ENCODE measurements at regions not wholly inside any gene's neighbourhood (a gene's known extent, or its start where the extent isn't known, plus 50 kb on each side); places are given as distances from the start of the nearest gene placed in this dataset.

- TF ChIP-seq, protein P1, sequence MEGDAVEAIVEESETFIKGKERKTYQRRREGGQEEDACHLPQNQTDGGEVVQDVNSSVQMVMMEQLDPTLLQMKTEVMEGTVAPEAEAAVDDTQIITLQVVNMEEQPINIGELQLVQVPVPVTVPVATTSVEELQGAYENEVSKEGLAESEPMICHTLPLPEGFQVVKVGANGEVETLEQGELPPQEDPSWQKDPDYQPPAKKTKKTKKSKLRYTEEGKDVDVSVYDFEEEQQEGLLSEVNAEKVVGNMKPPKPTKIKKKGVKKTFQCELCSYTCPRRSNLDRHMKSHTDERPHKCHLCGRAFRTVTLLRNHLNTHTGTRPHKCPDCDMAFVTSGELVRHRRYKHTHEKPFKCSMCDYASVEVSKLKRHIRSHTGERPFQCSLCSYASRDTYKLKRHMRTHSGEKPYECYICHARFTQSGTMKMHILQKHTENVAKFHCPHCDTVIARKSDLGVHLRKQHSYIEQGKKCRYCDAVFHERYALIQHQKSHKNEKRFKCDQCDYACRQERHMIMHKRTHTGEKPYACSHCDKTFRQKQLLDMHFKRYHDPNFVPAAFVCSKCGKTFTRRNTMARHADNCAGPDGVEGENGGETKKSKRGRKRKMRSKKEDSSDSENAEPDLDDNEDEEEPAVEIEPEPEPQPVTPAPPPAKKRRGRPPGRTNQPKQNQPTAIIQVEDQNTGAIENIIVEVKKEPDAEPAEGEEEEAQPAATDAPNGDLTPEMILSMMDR (IDR thresholded peaks at IDR 0.05; ENCODE audit: low read depth, low read length, missing control alignments), result no peak
- in situ Hi-C loops (cut with HindIII; ENCODE audit: low sequenced_read_pairs), result no loop called here
Observed at GRCh38 chr15:100714034-100714748, 111.8 kb downstream of the ASB7 start.

DNA sequence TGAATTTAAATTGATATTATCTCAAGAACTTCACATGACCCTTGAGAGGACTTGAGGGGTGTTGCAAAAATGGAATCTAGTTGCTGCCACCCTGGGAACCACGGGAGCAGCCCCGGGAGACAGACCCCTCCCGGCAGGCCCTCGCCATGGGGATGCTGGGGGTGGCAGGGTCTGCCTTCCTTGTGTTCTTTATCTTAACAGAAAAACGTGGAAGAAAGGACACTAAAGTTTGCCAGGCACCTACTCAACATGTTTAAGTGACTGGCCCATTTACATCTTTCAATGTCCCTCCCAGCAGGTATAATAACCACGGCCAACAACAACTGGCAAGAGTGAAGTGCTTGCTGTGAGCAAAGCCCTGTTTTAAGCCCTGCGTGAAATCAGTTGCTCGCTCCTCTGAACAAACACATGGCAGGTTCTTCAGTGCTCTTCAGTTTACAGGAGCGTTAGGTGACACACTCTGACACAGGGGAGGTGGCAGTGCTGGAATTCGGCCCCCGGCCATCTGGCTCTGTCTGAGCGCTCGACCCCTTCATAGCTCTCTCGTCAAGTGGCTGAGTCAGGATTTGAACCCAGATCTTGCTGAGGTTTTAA is 112.5 kb downstream of the ASB7 start:
- in situ Hi-C loops (cut with HindIII; ENCODE audit: low sequenced_read_pairs), result no loop called here
- no peak overlapping the region for H3K4me3 ChIP-seq (ENCODE audit: low read depth, low read length)
- DNase-seq (ENCODE audit: low read depth), result no peak
- TF ChIP-seq, protein P1 (IDR thresholded peaks at IDR 0.05; ENCODE audit: low read depth, low read length, missing control alignments), result no peak

More at GRCh38 chr15:100714034-100714748, 111.8 kb downstream of the ASB7 start:
- H3K4me3 ChIP-seq (ENCODE audit: low read depth, low read length), result no peak overlapping the region
- no peak for DNase-seq (ENCODE audit: low read depth)

GRCh38 chr15:100715571-100716455 is 113.4 kb downstream of the ASB7 start:
- in situ Hi-C loops (cut with HindIII; ENCODE audit: low sequenced_read_pairs), result no loop called here
- TF ChIP-seq, protein P1 (IDR thresholded peaks at IDR 0.05; ENCODE audit: low read depth, low read length, missing control alignments), result no peak
- no peak overlapping the region for H3K4me3 ChIP-seq (ENCODE audit: low read depth, low read length)
- DNase-seq (ENCODE audit: low read depth), result no peak

DNA sequence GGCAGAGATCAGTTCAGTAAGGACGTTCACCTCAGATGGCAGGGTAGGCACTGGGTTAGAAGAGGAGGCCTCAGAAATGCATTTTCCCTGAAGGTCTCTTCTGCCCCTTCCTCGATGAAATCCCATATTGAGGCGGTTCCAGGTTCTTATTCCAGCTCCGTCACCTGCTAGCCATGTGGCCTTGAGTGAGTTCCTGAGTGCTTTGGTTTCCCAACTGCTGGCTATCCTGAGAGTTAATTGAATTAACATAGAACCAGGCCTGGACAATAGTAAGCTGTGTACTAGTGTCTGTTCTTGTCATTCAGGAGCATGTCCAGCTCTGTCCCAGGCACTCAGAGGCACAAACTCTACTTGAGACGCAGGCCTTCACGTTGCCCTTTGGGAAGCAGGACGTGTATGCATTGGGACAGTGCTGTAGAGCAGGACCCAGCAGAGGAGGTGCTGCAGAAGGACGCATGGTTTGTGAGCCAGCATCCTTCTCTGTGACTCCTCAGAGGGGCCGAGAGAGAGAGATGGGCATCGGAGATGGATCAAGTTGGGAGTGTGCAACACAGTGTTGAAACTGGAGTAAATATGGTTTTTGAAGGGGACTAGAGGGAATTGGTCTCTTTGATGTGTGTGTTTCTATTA is 114.2 kb downstream of the ASB7 start:
- no peak overlapping the region for H3K4me3 ChIP-seq (ENCODE audit: low read depth, low read length)
- no peak for DNase-seq (ENCODE audit: low read depth)
- in situ Hi-C loops (cut with HindIII; ENCODE audit: low sequenced_read_pairs), result no loop called here
- TF ChIP-seq, protein P1 (IDR thresholded peaks at IDR 0.05; ENCODE audit: low read depth, low read length, missing control alignments), result no peak

DNA sequence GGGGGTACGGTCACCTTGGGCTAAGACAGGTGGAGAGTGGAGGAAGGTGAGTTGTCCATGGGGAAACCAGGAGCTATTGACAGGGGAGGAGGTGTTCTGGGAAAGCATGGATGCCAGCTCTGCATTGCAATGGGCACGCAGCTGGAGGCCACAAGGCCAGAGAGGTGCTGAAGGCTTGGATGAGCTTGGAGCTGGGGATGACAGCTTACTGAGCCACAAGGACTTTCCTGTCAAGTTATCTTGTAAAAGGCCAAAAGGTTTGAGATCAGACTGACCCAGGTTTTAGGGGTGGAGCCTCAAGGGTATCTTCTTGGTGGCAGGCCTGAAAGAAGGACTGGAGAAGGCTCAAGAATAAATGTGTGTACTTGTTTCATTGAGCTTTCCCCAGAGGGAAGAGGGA is 115.2 kb downstream of the ASB7 start:
- H3K4me3 ChIP-seq (ENCODE audit: low read depth, low read length), result no peak overlapping the region
- TF ChIP-seq, protein P1 (IDR thresholded peaks at IDR 0.05; ENCODE audit: low read depth, low read length, missing control alignments), result no peak

More for the DNA sequence above, 115.2 kb downstream of the ASB7 start:
- in situ Hi-C loops (cut with HindIII; ENCODE audit: low sequenced_read_pairs), result no loop called here
- no peak for DNase-seq (ENCODE audit: low read depth)

Measured in astrocyte of the cerebellum (primary cell).